ENCODE measurements at regions not wholly inside any gene's neighbourhood (a gene's known extent, or its start where the extent isn't known, plus 50 kb on each side); places are given as distances from the start of the nearest gene placed in this dataset.

GRCh38 chr18:29104227-29104626, 927.3 kb upstream of the CDH2 start:
- no peak for DNase-seq

GRCh38 chr18:29096079-29096770, 919.3 kb upstream of the CDH2 start:
- DNase-seq: peak; percentile 80

GRCh38 chr18:29087616-29088246, 910.8 kb upstream of the CDH2 start:
- DNase-seq: no peak

DNA sequence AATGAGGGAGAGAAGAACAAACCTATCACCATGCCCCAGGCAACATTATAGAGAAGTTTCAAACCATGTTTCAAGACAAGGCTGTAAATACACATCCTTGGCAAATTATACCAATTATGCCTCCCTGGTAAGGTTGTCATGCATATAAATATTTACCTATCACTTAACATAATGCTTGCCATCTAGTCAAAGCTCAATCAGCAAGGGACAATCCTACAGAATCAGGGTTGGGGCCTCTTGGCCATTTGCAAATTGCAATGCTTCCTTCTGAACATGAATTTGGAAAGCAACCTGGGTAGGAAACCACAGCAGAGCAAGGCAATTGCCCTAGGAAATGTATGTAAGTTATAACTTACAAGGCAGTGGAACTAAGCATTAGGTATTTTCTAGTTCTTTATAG, 907.2 kb upstream of the CDH2 start:
- no peak for DNase-seq

DNA sequence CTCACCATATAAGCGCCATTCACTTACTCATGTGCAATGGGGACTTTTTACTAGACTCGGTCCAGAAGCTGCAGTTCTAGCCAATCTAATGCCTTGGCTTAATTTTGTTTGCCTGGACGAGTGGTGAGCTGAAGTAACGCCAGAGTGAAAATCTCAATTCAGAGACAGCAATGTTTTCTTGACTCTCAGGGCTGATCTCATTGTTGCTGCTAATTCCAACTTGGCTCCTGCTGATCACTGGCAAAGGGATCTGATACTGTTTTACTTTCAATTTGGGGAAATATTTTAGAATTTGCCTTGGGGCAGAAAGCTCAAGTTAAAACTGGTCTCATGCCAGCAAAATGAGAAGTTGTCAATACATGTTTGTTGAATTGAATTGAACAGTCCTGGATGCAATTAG, 906.6 kb upstream of the CDH2 start:
- no peak for DNase-seq

GRCh38 chr18:29080946-29081345, 904.0 kb upstream of the CDH2 start:
- no peak for DNase-seq

GRCh38 chr18:29078273-29078672, 901.3 kb upstream of the CDH2 start:
- peak; percentile 12 for DNase-seq

- DNase-seq: no peak
These were observed 900.4 kb upstream of the CDH2 start for GRCh38 chr18:29077344-29077743.

DNA sequence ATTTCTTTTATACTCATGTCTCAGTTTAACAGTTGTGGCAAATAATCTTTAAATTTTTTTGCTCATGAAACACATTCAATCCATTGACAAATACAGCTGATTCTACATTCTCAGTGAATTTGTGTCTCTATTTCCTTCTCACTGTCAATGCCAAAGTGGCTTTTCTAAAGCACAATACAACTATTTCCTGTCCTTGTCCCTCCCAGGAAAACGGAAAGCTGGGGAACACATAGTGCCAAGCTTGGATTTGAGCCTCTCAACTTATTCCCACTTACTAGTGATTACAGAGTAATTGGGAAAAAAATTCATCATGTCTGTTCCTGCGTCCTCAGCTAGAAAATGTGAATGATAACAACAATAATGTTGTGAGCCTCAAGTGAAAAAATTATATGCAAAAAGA, 899.7 kb upstream of the CDH2 start:
- no peak for DNase-seq

- no peak for DNase-seq
These were observed 897.2 kb upstream of the CDH2 start for GRCh38 chr18:29074147-29074546.

DNA sequence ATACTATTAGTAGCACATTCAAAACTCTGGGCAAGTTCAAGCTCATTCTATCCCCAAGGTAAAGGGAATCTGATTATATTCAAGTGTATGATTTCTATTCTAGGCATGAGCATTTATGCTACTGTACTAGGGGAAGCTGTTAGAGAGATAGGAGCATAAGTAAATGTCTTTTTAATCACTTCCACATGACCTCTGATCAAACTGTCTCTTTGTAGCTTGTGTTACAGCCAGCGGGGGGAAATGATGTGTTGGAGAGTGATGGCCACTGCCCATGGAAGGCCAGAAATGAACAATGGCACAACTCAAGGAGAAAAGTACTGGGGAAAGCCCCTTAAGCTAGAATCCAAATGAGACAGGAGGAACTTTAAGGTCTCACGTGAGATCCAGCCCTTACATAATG, 894.9 kb upstream of the CDH2 start:
- peak; percentile 16 for DNase-seq

GRCh38 chr18:29063346-29063745, 886.4 kb upstream of the CDH2 start:
- no peak for DNase-seq

DNA sequence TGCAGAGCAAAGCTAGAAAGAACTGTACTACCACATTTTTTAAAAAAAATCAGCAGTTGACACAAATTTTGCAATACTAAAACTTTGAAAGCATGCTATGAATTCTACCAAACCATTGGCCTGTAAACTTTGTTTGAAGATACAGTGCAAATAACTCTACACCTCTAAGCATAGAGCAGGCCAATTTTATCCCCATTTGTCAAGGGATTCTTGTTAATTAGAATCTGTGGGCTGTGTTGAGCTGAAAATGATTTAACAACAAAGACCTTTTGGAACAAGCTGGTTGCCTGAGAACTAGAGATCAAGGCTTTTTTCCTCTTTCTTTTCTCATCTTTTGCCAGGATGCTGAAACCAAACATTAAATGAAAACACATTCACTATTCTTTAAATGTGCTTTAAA, 886.0 kb upstream of the CDH2 start:
- DNase-seq: no peak

DNA sequence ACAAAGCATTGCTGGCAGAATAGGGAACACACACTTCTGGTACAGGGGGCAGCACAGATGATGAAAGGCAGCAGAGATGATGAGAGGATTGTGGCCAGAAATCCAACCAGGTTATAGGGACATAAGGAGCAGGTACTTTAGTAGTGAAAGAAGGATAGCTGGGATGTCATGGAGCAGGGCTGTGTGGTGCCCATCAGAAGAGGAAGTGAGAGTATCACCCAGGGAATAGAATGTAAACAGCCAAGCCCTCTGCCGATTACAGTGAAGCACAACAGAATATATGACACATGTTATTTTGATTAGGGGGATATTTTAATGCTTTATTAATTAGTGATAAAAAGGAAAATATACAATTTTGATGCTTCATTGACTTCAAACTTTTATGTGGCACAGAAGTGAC, 883.4 kb upstream of the CDH2 start:
- no peak for DNase-seq

DNA sequence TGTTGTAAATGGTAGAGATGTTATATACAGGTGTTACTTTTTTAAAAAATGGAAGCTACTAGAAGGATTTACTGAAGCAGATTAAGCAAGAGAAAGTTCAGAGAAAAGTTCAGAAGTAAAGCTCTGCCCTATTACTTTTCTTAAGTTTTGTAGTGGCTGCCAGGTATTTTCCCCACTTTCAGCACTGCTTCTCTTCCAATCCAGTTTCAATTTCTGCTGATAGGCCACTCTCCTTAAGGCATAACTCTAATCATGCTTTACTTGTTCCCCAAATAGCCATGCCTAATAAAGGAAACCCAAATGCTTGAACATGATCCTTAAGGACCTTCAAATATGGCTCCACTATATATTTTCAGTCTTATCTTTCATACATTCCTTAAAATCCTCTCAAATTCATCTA, 880.8 kb upstream of the CDH2 start:
- no peak for DNase-seq

- DNase-seq: no peak
These were observed 879.9 kb upstream of the CDH2 start for GRCh38 chr18:29056800-29057199.

- no peak for DNase-seq
These were observed 865.0 kb upstream of the CDH2 start for GRCh38 chr18:29041976-29042375.

- no peak for DNase-seq
These were observed 857.4 kb upstream of the CDH2 start for GRCh38 chr18:29034113-29034856.

GRCh38 chr18:29028560-29028959, 851.6 kb upstream of the CDH2 start:
- no peak for DNase-seq

DNA sequence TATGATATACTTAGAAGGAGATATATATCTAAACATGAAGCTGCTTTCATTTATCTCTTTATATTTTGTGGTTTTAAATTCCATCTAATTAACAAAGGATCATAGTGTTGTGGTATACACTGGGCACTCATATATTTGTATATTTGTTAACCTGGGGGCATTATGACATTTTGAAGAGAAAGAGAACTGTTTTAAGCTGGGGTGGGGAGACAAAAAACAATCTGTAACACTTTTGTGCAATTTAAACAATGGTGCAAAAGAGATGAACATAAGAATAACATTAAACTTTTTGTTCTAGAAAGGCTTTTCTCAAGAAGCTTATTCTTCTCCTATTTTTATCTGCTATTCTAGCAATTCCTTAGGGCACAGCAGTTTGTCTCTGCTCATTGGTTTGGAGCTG, 842.0 kb upstream of the CDH2 start:
- DNase-seq: no peak

DNA sequence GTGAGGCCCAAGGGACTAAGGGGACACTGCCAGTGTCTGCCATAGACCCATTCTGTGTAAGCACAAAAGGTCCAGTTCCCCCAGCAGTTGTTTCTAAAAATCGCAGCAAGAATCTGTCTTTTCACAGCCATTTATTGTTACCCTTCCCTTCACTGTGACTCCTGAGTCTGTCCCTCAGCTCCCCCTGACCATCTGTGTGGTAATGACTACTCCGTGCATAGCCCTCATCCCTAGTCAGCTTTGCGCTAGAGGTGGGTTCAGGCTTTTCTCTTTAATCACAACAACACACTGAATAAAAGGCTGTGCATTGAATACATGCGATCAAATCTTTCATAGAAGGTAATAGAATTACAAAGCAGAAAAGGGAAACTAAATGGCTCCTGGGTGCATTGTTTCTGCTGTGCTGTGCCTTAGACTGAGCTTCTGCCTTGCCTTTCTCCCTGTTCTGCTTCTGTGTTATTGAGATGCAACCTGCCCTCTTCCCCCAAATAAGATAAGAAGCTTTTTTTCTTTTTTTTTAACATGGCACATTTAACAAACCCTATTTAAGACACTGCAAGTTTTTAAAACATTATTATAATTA, 836.0 kb upstream of the CDH2 start:
- no peak for DNase-seq

GRCh38 chr18:29012364-29012763, 835.4 kb upstream of the CDH2 start:
- no peak for DNase-seq

DNA sequence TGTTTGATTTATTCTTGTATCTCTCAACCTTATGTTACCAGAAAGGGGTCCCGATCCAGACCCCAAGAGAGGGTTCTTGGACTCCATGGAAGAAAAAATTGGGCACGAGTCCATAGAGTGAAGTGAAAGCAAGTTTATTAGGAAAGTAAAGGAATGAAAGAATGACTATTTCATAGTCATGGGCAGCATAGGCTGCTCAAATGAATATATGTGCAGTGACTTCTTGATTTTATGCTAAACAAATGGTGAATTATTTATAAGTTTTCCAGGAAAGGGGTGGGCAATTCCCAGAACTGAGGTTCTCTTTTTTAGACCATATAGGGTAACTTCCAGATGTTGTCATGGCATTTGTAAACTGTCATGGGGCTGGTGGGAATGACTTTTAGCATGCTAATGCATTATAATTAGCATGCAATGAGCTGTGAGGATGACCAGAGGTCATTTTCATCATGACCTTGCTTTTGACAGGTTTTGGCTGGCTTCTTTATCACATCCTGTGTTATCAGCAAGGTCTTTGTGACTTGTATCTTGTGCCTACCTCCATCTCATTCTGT, 832.4 kb upstream of the CDH2 start:
- no peak for DNase-seq

GRCh38 chr18:29008809-29009208, 831.9 kb upstream of the CDH2 start:
- DNase-seq: no peak

Measured in NCI-H2227 treated with DMSO at 0.1 percent for 48 hours (cell line).